HL-60 (cell line): ENCODE measurements at regions not wholly inside any gene's neighbourhood (a gene's known extent, or its start where the extent isn't known, plus 50 kb on each side); places are given as distances from the start of the nearest gene placed in this dataset.

Experiments used
- CTCF ChIP-seq: IDR thresholded peaks from one replicate; pipeline ENCODE4 v1.5.1; 2011; ENCODE audit warnings: low read length, control low read depth, inconsistent platforms; ENCODE audit not compliant: insufficient read depth
- POLR2AphosphoS5 ChIP-seq: IDR thresholded peaks from 2 replicates; pipeline ENCODE4 v1.6.1; 2012; ENCODE audit warnings: low read depth

GRCh38 chr2:883803-884748 lies 66.6 kb upstream of the SNTG2 start:
- TF ChIP-seq CTCF (no peak), POLR2AphosphoS5 (no peak)
